Testis (tissue), 2 donors: ENCODE measurements at regions not wholly inside any gene's neighbourhood (a gene's known extent, or its start where the extent isn't known, plus 50 kb on each side); places are given as distances from the start of the nearest gene placed in this dataset.

ENCODE experiments used
- CTCF ChIP-seq, 3 experiments: fragments of 450-650 bp in 2 of 3; fragments of 200-600 bp in 1 of 3; sonication (generic) in 1 of 3; IDR thresholded peaks; one replicate each; pipeline ENCODE4 v1.5.1; 2016 to 2019; ENCODE audit warnings: antibody characterized with exemption in 3 of 3, mild to moderate bottlenecking in 2 of 3, moderate library complexity in 1 of 3
- POLR2A ChIP-seq: fragments of 450-650 bp; IDR thresholded peaks from one replicate; pipeline ENCODE4 v1.6.1; 2017; ENCODE audit warnings: antibody characterized with exemption, mild to moderate bottlenecking, moderate library complexity

- no peak for TF ChIP-seq CTCF (IDR thresholded peaks at IDR 0.05)
- TF ChIP-seq POLR2A, result no peak
Observed at GRCh38 chr13:106989876-106990275, 421.9 kb upstream of the ARGLU1 start.
